ENCODE measurements at regions not wholly inside any gene's neighbourhood (a gene's known extent, or its start where the extent isn't known, plus 50 kb on each side); places are given as distances from the start of the nearest gene placed in this dataset.

DNA sequence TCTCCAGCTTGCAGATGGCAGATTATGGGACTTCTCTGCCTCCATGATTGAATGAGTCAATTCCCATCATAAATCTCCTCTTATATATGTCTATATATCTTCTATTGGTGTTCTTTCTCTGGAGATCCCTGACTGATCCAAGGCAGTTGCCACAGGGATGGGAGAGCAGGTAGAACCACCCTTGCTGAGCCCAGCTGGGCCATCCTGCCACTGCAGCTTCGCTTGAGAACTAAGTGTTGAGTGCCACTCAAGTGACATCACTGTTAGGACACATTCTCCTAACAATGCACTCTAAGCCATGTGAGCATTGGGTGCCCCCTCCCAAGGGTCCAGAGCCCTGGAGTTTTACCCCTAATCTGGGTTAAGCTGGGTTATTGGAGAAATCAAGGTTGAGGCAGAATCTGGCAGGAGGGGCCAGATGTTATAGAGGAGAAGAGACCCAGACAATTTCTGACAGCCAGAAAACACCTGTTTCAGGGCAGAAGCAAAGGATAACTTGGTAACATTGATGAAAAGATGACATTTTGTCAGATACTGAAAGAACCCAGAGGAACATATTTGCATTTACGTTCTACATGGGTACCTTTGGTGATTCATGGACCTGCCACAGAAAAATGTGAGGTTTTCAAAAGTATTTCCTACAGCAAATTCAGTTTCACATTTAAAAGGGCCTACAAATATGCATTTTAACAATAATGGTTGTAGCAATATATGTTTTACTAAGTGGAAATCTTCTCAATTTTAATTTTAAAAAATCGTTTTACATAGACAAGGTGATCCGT is 57.2 kb upstream of the MAX start:
- no peak for TF ChIP-seq EP300 (IDR thresholded peaks at IDR 0.05)
- TF ChIP-seq, protein P1, sequence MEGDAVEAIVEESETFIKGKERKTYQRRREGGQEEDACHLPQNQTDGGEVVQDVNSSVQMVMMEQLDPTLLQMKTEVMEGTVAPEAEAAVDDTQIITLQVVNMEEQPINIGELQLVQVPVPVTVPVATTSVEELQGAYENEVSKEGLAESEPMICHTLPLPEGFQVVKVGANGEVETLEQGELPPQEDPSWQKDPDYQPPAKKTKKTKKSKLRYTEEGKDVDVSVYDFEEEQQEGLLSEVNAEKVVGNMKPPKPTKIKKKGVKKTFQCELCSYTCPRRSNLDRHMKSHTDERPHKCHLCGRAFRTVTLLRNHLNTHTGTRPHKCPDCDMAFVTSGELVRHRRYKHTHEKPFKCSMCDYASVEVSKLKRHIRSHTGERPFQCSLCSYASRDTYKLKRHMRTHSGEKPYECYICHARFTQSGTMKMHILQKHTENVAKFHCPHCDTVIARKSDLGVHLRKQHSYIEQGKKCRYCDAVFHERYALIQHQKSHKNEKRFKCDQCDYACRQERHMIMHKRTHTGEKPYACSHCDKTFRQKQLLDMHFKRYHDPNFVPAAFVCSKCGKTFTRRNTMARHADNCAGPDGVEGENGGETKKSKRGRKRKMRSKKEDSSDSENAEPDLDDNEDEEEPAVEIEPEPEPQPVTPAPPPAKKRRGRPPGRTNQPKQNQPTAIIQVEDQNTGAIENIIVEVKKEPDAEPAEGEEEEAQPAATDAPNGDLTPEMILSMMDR (IDR thresholded peaks at IDR 0.05): no peak

Data from A549 (cell line).